Thyroid gland (tissue), 4 donors: ENCODE measurements at regions not wholly inside any gene's neighbourhood (a gene's known extent, or its start where the extent isn't known, plus 50 kb on each side); places are given as distances from the start of the nearest gene placed in this dataset.

Source experiments
- CTCF ChIP-seq, 6 experiments: fragments of 200-600 bp in 3 of 6; fragments of 450-650 bp in 3 of 6; sonication (generic) in 3 of 6; IDR thresholded peaks; one replicate each; pipeline ENCODE4 v1.5.1; 2016 to 2019; ENCODE audit warnings: antibody characterized with exemption in 6 of 6, mild to moderate bottlenecking in 2 of 6, inconsistent platforms in 1 of 6, moderate library complexity in 1 of 6
- POLR2A ChIP-seq, 2 donors: fragments of 450-650 bp; IDR thresholded peaks; one replicate each; pipeline ENCODE4 v1.6.1; 2017; ENCODE audit warnings: antibody characterized with exemption in 2 of 2, mild to moderate bottlenecking in 2 of 2, moderate library complexity in 1 of 2

GRCh38 chr1:72693899-72694298 lies 411.6 kb upstream of the NEGR1 start:
- TF ChIP-seq CTCF (IDR thresholded peaks at IDR 0.05) = no peak
- TF ChIP-seq POLR2A (IDR thresholded peaks at IDR 0.05) = no peak
